WTC11 (cell line): ENCODE measurements at regions not wholly inside any gene's neighbourhood (a gene's known extent, or its start where the extent isn't known, plus 50 kb on each side); places are given as distances from the start of the nearest gene placed in this dataset.

Experiments
- ATAC-seq: fragments of 200-7000 bp; cut with Tn5 transposase; 2 replicates; pipeline ENCODE4 v1.10.0; 2021; ENCODE audit warnings: mild to moderate bottlenecking, moderate library complexity
- CTCF ChIA-PET: fragments of 300-600 bp; sonication (Branson Sonifier 250); formaldehyde crosslinking; loops from one replicate; lab custom pipeline; 2021; ENCODE audit warnings: antibody characterized with exemption; lab: Charles Lee
- POLR2A ChIA-PET: fragments of 350-600 bp; sonication (Branson Sonifier 250); formaldehyde crosslinking; loops from one replicate; lab custom pipeline; 2021; ENCODE audit warnings: antibody characterized with exemption; lab: Charles Lee
- DNase-seq: peaks from one replicate; pipeline ENCODE4 v3.0.0; 2021; ENCODE audit warnings: low spot score
- H3K27ac Mint-ChIP-seq: 2 replicates; pipeline ENCODE4 v1.8.0; 2021; ENCODE audit warnings: mixed read lengths
- H3K27me3 Mint-ChIP-seq: 2 replicates; pipeline ENCODE4 v1.8.0; 2021; ENCODE audit warnings: low read depth, mild to moderate bottlenecking, moderate library complexity, mixed read lengths
- H3K36me3 Mint-ChIP-seq: 2 replicates; pipeline ENCODE4 v1.8.0; 2021; ENCODE audit warnings: mixed read lengths
- H3K4me1 Mint-ChIP-seq: 2 replicates; pipeline ENCODE4 v1.8.0; 2022; ENCODE audit warnings: mixed read lengths
- H3K4me3 Mint-ChIP-seq: 2 replicates; pipeline ENCODE4 v1.8.0; 2021; ENCODE audit warnings: mild to moderate bottlenecking, moderate library complexity, mixed read lengths
- H3K9me3 Mint-ChIP-seq: 2 replicates; pipeline ENCODE4 v1.8.0; 2021; ENCODE audit warnings: mixed read lengths
- EMX1 ChIP-seq: fragments of 250-450 bp; sonication (Bioruptor Pico); IDR thresholded peaks from 2 replicates; pipeline ENCODE4 v1.8.0; 2021; ENCODE audit warnings: mild to moderate bottlenecking
- FOXP1 ChIP-seq: sonication (generic); formaldehyde crosslinking; IDR thresholded peaks from 2 replicates; pipeline ENCODE4 v1.8.0; 2022; ENCODE audit warnings: missing genetic modification reagents, mild to moderate bottlenecking, moderate library complexity, borderline replicate concordance
- NR2C2 ChIP-seq: sonication (generic); formaldehyde crosslinking; IDR thresholded peaks from 2 replicates; pipeline ENCODE4 v1.8.0; 2022; ENCODE audit warnings: mild to moderate bottlenecking, missing genetic modification reagents
- TCF7 ChIP-seq: sonication (generic); formaldehyde crosslinking; IDR thresholded peaks from 2 replicates; pipeline ENCODE4 v1.8.0; 2022; ENCODE audit warnings: mild to moderate bottlenecking, low read depth, missing genetic modification reagents, moderate library complexity
- ZNF219 ChIP-seq: sonication (generic); formaldehyde crosslinking; IDR thresholded peaks from 2 replicates; pipeline ENCODE4 v1.8.0; 2023; ENCODE audit warnings: missing genetic modification reagents, mild to moderate bottlenecking, borderline replicate concordance
- ZNF416 ChIP-seq: fragments of 250-450 bp; sonication (Bioruptor Pico); IDR thresholded peaks from 2 replicates; pipeline ENCODE4 v1.9.0; 2021; ENCODE audit warnings: mild to moderate bottlenecking, inconsistent platforms
- ZNF423 ChIP-seq: fragments of 250-450 bp; sonication (Bioruptor Pico); IDR thresholded peaks from 2 replicates; pipeline ENCODE4 v2.1.2; 2022; ENCODE audit warnings: mild to moderate bottlenecking, moderate library complexity
- ZNF671 ChIP-seq: fragments of 250-450 bp; sonication (Bioruptor Pico); IDR thresholded peaks from 2 replicates; pipeline ENCODE4 v1.8.0; 2021; ENCODE audit warnings: mild to moderate bottlenecking
- TF ChIP-seq, protein P1 (sequence below): sonication (generic); formaldehyde crosslinking; IDR thresholded peaks from 2 replicates; pipeline ENCODE4 v1.8.1; 2023; ENCODE audit warnings: mild to moderate bottlenecking, missing genetic modification reagents
- TF ChIP-seq, protein P2 (sequence below): sonication (generic); formaldehyde crosslinking; IDR thresholded peaks from 2 replicates; pipeline ENCODE4 v1.8.1; 2023; ENCODE audit warnings: mild to moderate bottlenecking, missing genetic modification reagents, borderline replicate concordance
- TF ChIP-seq, protein P3 (sequence below): sonication (generic); formaldehyde crosslinking; IDR thresholded peaks from 2 replicates; pipeline ENCODE4 v1.8.0; 2022; ENCODE audit warnings: mild to moderate bottlenecking, missing genetic modification reagents
- TF ChIP-seq, protein P4 (sequence below): sonication (generic); formaldehyde crosslinking; IDR thresholded peaks from 2 replicates; pipeline ENCODE4 v1.8.1; 2022; ENCODE audit warnings: low read depth, mild to moderate bottlenecking, moderate library complexity, missing genetic modification reagents, borderline replicate concordance
- TF ChIP-seq, protein P5 (sequence below): sonication (generic); formaldehyde crosslinking; IDR thresholded peaks from 2 replicates; pipeline ENCODE4 v1.8.1; 2022; ENCODE audit warnings: mild to moderate bottlenecking, moderate library complexity, missing genetic modification reagents
- TF ChIP-seq, protein P6 (sequence below): sonication (generic); formaldehyde crosslinking; IDR thresholded peaks from 2 replicates; pipeline ENCODE4 v1.8.0; 2023; ENCODE audit warnings: missing genetic modification reagents, mild to moderate bottlenecking, borderline replicate concordance
- TF ChIP-seq, protein P7 (sequence below): sonication (generic); formaldehyde crosslinking; IDR thresholded peaks from 2 replicates; pipeline ENCODE4 v1.8.1; 2022; ENCODE audit warnings: low read depth, missing genetic modification reagents, borderline replicate concordance
- TF ChIP-seq, protein P8 (sequence below): sonication (generic); formaldehyde crosslinking; conservative IDR thresholded peaks from 2 replicates; pipeline ENCODE4 v1.8.1; 2023; ENCODE audit warnings: mild to moderate bottlenecking, low read depth, missing genetic modification reagents, moderate library complexity
- TF ChIP-seq, protein P9 (sequence below): sonication (generic); formaldehyde crosslinking; IDR thresholded peaks from 2 replicates; pipeline ENCODE4 v1.8.1; 2023; ENCODE audit warnings: mild to moderate bottlenecking, missing genetic modification reagents, moderate library complexity

DNA sequence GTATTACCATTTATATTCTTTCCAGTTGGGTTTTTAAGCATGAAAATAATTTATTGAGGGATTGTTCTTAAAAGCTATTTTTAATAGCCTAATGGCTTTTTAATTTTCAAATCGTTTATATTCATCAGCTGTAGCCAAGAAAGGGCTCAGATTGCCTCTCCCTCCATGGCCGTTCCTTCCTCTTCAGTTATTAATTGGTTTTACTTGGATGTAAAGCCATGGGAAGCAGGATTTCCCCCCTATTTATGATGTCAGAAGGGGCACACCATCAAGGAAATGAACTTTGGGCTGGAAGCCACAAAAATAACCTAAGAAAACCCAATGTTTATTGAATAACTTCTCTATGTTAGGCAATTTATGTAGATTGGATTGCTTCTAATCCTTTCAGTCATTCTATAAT lies 656.3 kb downstream of the TYW1 start:
- CTCF ChIA-PET: no interaction called here
- peaks cover 14% of the 10 kb centered on the region for H3K9me3 Mint-ChIP-seq
- DNase-seq: no peak
- H3K4me3 Mint-ChIP-seq: no peak overlapping the region
- POLR2A ChIA-PET: no interaction called here
- H3K27ac Mint-ChIP-seq: no peak overlapping the region
- TF ChIP-seq, protein P1, sequence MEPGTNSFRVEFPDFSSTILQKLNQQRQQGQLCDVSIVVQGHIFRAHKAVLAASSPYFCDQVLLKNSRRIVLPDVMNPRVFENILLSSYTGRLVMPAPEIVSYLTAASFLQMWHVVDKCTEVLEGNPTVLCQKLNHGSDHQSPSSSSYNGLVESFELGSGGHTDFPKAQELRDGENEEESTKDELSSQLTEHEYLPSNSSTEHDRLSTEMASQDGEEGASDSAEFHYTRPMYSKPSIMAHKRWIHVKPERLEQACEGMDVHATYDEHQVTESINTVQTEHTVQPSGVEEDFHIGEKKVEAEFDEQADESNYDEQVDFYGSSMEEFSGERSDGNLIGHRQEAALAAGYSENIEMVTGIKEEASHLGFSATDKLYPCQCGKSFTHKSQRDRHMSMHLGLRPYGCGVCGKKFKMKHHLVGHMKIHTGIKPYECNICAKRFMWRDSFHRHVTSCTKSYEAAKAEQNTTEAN (CRISPR knock-in tag): no peak
- TF ChIP-seq TCF7 (no peak), NR2C2 (no peak), FOXP1 (no peak), ZNF416 (CRISPR knock-in tag) (no peak), ZNF219 (CRISPR knock-in tag) (no peak), ZNF423 (CRISPR knock-in tag) (no peak), ZNF671 (CRISPR knock-in tag) (no peak)
- TF ChIP-seq, protein P2, sequence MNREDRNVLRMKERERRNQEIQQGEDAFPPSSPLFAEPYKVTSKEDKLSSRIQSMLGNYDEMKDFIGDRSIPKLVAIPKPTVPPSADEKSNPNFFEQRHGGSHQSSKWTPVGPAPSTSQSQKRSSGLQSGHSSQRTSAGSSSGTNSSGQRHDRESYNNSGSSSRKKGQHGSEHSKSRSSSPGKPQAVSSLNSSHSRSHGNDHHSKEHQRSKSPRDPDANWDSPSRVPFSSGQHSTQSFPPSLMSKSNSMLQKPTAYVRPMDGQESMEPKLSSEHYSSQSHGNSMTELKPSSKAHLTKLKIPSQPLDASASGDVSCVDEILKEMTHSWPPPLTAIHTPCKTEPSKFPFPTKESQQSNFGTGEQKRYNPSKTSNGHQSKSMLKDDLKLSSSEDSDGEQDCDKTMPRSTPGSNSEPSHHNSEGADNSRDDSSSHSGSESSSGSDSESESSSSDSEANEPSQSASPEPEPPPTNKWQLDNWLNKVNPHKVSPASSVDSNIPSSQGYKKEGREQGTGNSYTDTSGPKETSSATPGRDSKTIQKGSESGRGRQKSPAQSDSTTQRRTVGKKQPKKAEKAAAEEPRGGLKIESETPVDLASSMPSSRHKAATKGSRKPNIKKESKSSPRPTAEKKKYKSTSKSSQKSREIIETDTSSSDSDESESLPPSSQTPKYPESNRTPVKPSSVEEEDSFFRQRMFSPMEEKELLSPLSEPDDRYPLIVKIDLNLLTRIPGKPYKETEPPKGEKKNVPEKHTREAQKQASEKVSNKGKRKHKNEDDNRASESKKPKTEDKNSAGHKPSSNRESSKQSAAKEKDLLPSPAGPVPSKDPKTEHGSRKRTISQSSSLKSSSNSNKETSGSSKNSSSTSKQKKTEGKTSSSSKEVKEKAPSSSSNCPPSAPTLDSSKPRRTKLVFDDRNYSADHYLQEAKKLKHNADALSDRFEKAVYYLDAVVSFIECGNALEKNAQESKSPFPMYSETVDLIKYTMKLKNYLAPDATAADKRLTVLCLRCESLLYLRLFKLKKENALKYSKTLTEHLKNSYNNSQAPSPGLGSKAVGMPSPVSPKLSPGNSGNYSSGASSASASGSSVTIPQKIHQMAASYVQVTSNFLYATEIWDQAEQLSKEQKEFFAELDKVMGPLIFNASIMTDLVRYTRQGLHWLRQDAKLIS: no peak
- TF ChIP-seq, protein P3, sequence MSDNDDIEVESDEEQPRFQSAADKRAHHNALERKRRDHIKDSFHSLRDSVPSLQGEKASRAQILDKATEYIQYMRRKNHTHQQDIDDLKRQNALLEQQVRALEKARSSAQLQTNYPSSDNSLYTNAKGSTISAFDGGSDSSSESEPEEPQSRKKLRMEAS (CRISPR knock-in tag): no peak
- TF ChIP-seq, protein P4, sequence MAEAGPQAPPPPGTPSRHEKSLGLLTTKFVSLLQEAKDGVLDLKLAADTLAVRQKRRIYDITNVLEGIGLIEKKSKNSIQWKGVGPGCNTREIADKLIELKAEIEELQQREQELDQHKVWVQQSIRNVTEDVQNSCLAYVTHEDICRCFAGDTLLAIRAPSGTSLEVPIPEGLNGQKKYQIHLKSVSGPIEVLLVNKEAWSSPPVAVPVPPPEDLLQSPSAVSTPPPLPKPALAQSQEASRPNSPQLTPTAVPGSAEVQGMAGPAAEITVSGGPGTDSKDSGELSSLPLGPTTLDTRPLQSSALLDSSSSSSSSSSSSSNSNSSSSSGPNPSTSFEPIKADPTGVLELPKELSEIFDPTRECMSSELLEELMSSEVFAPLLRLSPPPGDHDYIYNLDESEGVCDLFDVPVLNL (CRISPR knock-in tag): no peak
- TF ChIP-seq, protein P5, sequence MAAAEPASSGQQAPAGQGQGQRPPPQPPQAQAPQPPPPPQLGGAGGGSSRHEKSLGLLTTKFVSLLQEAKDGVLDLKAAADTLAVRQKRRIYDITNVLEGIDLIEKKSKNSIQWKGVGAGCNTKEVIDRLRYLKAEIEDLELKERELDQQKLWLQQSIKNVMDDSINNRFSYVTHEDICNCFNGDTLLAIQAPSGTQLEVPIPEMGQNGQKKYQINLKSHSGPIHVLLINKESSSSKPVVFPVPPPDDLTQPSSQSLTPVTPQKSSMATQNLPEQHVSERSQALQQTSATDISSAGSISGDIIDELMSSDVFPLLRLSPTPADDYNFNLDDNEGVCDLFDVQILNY (CRISPR knock-in tag): no peak
- TF ChIP-seq, all 79 proteins: peak for 0
- no peaks in the 10 kb centered on the region for H3K36me3 Mint-ChIP-seq
- no peak for ATAC-seq
- no peaks in the 10 kb centered on the region for H3K27me3 Mint-ChIP-seq
- H3K4me1 Mint-ChIP-seq: no peaks in the 10 kb centered on the region

DNA sequence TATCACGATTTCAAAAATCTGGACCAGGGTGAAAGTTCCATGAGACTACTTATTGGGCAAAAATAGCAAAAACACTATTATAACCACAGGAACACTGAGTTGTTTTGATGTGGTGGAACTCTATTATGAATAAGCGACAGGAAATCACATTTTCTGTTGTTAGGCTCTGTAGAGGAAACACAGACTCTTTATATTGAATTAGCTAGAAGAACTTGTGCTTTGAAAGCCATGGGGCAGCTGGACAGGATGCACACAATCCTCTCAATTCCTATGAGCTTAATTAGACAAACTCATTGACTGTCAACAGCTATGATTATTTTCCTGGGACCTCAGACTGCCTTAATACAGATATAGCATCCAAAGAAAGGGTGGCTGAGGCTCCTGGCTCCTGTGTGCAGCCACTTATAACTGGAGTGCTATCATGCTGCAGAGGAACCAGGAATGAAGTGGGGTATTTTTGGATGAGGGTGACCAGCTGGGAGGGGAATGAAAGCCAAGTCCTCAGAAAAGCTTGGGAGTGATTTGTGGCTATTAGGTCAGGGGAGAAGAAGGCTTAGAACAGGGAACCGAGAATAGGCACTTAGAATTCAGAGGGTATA lies 657.3 kb downstream of the TYW1 start:
- no peak for DNase-seq
- ChIA-PET POLR2A (interaction anchor here (1.1 kb wide), 1 partner anchor 74 kb away, joined by 3 read pairs; no protein-coding TSS in a partner anchor), CTCF (interaction anchor here (1.1 kb wide), 1 partner anchor 276 kb away, joined by 3 read pairs; no protein-coding TSS in a partner anchor)
- Mint-ChIP-seq H3K27ac (no peak overlapping the region), H3K4me1 (no peaks in the 10 kb centered on the region), H3K27me3 (no peaks in the 10 kb centered on the region), H3K9me3 (peaks cover 15% of the 10 kb centered on the region), H3K36me3 (no peaks in the 10 kb centered on the region), H3K4me3 (no peak overlapping the region)
- ATAC-seq: no peak
- TF ChIP-seq, protein P6, sequence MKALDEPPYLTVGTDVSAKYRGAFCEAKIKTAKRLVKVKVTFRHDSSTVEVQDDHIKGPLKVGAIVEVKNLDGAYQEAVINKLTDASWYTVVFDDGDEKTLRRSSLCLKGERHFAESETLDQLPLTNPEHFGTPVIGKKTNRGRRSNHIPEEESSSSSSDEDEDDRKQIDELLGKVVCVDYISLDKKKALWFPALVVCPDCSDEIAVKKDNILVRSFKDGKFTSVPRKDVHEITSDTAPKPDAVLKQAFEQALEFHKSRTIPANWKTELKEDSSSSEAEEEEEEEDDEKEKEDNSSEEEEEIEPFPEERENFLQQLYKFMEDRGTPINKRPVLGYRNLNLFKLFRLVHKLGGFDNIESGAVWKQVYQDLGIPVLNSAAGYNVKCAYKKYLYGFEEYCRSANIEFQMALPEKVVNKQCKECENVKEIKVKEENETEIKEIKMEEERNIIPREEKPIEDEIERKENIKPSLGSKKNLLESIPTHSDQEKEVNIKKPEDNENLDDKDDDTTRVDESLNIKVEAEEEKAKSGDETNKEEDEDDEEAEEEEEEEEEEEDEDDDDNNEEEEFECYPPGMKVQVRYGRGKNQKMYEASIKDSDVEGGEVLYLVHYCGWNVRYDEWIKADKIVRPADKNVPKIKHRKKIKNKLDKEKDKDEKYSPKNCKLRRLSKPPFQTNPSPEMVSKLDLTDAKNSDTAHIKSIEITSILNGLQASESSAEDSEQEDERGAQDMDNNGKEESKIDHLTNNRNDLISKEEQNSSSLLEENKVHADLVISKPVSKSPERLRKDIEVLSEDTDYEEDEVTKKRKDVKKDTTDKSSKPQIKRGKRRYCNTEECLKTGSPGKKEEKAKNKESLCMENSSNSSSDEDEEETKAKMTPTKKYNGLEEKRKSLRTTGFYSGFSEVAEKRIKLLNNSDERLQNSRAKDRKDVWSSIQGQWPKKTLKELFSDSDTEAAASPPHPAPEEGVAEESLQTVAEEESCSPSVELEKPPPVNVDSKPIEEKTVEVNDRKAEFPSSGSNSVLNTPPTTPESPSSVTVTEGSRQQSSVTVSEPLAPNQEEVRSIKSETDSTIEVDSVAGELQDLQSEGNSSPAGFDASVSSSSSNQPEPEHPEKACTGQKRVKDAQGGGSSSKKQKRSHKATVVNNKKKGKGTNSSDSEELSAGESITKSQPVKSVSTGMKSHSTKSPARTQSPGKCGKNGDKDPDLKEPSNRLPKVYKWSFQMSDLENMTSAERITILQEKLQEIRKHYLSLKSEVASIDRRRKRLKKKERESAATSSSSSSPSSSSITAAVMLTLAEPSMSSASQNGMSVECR: no peak
- TF ChIP-seq, protein P7, sequence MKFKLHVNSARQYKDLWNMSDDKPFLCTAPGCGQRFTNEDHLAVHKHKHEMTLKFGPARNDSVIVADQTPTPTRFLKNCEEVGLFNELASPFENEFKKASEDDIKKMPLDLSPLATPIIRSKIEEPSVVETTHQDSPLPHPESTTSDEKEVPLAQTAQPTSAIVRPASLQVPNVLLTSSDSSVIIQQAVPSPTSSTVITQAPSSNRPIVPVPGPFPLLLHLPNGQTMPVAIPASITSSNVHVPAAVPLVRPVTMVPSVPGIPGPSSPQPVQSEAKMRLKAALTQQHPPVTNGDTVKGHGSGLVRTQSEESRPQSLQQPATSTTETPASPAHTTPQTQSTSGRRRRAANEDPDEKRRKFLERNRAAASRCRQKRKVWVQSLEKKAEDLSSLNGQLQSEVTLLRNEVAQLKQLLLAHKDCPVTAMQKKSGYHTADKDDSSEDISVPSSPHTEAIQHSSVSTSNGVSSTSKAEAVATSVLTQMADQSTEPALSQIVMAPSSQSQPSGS (CRISPR knock-in tag): no peak
- no peak for TF ChIP-seq EMX1 (CRISPR knock-in tag)
- TF ChIP-seq, protein P8, sequence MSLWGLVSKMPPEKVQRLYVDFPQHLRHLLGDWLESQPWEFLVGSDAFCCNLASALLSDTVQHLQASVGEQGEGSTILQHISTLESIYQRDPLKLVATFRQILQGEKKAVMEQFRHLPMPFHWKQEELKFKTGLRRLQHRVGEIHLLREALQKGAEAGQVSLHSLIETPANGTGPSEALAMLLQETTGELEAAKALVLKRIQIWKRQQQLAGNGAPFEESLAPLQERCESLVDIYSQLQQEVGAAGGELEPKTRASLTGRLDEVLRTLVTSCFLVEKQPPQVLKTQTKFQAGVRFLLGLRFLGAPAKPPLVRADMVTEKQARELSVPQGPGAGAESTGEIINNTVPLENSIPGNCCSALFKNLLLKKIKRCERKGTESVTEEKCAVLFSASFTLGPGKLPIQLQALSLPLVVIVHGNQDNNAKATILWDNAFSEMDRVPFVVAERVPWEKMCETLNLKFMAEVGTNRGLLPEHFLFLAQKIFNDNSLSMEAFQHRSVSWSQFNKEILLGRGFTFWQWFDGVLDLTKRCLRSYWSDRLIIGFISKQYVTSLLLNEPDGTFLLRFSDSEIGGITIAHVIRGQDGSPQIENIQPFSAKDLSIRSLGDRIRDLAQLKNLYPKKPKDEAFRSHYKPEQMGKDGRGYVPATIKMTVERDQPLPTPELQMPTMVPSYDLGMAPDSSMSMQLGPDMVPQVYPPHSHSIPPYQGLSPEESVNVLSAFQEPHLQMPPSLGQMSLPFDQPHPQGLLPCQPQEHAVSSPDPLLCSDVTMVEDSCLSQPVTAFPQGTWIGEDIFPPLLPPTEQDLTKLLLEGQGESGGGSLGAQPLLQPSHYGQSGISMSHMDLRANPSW (CRISPR knock-in tag): no peak
- TF ChIP-seq, protein P9, sequence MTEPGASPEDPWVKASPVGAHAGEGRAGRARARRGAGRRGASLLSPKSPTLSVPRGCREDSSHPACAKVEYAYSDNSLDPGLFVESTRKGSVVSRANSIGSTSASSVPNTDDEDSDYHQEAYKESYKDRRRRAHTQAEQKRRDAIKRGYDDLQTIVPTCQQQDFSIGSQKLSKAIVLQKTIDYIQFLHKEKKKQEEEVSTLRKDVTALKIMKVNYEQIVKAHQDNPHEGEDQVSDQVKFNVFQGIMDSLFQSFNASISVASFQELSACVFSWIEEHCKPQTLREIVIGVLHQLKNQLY (CRISPR knock-in tag): no peak
